Suppressor macrophage treated with lipopolysaccharide for 4 hours (primary cell): ENCODE measurements at regions not wholly inside any gene's neighbourhood (a gene's known extent, or its start where the extent isn't known, plus 50 kb on each side); places are given as distances from the start of the nearest gene placed in this dataset.

Experiments
- DNase-seq: peaks from one replicate; pipeline ENCODE4 v3.0.0-alpha.2; 2020

DNA sequence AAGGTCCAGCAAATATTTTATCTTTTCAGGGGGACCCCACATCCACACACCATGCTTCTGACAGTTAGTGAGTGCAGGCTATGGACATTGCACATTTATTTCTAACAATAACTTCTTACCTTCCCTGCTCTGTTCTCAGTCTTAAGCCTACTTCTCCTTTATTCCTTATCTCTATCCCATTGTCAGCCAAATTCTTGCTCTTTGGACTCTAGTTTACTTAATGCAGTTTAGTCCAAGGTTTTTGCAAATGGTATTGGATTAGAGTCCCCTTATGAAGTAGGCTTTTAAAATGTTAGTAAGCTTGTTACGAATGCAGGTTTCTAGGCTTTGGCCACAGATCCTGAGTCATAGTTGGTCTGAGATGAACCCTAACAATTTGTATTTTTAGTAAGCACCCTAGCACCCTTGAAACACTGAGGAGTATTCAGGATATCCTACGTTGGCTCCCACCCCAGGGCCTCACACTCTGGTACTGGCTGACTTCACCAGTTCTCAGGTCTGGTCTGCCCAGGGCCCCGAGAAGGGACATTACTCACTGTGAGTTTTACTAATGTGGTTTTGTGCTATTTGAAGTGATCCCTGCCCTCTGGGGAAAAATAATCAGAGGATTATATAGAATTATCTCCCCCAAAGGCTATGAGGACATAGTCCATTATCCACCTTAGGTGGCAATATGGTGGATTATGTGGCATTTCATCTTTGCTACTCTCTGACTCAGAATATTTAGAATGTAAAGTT lies 239.5 kb downstream of the TGFB2 start:
- no peak for DNase-seq

- DNase-seq, result no peak
Measured at GRCh38 chr1:218585511-218586184, 240.5 kb downstream of the TGFB2 start.

- DNase-seq, result no peak
Measured at GRCh38 chr1:218587900-218588299, 242.8 kb downstream of the TGFB2 start.

DNA sequence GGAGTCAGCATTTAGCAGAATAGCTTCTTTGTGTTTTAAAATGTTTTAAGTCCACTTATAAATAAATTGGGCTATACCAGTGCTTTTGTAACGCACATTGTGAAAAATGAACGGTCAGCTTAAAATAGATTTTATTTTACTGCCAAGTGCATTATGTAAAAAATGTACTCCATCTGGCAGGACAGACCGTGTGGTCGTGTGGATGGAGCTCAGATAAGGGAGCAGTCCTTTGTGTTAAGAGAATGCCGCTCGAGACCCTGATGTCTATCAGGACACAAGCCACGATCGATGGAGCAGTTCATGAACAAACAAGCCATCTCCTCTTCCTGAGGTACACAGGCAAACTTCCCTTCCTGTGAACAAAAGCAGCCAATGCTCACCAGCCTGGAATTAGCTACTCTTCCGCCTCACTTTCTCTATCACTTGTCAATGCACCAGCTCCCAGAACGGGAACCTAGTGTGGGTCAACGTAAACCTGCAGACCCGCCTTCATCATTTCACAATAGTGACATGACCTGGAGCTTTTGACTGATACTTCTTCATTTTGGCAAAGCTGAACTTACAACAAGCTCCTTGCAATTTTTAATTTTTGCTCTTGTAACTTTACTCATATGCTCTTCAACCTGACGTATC lies 243.5 kb downstream of the TGFB2 start:
- no peak for DNase-seq

DNA sequence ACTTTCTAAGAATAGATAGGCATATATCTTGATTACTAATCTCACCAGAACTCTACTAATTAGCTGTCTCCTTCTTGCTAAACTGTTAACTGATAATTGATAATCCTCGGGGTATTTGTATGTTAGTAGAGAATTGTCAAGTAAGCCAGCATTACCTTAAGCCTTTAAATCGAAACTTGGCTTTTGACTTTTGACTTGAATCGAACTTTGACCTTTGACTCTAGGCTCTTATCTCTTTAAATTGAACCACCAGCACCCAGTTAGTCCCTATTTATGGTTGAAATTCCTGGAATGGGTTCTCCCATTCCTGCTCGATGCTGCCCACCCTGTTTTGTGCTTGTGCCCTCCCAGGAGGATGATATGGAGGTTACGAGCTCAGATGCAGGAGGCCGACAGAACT lies 244.4 kb downstream of the TGFB2 start:
- no peak for DNase-seq

DNA sequence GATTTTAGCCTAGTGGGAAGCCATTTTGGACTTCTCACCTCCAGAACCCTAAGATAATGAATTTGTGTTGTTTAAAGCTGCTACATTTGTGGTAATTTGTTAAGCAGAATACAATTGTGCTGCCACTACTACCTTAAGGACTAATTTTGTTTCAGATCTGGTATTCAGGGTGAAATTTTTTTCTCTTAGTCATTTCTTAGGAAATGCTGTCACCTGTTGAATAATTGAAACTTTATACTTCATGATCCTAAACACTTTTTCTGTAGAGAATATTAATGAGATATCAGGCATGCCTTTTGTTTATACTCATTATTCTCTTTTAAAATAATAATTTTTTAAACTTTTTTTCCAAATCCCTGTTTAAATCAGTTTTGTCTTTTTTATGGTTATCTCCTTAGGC lies 246.8 kb downstream of the TGFB2 start:
- no peak for DNase-seq

DNA sequence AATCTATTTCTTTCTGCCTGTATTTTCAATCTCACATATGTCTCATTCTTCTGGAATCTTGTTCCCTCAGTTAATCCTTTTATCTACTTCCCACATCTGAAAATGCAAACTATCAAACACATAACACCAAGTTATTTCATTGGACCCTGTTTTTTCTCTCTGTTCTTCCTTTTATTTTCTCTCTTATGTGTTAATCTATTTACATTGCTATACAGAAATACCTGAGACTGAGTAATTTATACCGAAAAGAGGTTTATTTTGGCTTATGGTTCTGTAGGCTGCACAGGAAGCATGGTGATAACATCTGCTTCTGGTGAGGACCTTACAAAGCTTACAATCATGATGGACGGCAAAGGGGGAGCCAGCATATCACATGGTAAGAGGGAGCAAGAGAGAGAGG lies 247.6 kb downstream of the TGFB2 start:
- no peak for DNase-seq

DNA sequence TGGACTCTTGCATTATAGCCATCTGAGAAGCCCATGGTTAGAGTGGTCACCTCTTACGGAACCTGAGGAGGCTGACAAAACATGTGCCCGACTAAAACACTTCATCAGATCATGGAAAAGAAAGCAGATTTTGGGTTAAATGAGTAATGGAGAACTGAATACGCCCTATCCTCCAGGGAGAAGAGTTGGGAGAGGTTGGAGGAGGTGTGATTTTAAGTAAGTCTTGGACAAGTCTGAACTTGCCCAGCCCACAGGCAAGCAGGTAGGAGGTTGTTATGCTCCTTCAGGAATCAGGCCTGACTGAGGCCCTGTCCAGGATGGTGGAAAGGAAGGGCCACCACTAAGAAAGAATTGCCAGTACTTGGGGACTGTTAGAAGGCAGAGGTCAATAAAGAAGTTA lies 255.8 kb downstream of the TGFB2 start:
- DNase-seq, result no peak

DNA sequence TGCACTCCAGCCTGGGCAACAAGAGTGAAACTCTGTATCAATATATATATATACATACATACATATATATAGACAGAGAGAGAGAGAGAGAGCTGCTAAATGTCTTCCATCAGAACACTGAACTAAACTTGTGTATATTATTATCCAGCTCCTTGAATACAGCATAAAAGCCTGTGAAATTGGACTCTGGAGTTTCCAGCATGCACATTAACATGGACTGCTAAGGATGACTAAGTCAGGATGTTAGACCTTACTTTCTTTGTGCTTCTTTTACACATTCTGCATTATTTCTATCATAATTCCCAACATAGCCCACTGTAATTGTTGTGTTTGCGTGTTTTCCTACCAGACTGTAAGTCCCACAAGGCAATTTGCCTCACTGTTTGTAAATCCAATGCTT lies 259.1 kb downstream of the TGFB2 start:
- DNase-seq, result no peak

GRCh38 chr1:218611916-218612585 lies 266.9 kb downstream of the TGFB2 start:
- no peak for DNase-seq

DNA sequence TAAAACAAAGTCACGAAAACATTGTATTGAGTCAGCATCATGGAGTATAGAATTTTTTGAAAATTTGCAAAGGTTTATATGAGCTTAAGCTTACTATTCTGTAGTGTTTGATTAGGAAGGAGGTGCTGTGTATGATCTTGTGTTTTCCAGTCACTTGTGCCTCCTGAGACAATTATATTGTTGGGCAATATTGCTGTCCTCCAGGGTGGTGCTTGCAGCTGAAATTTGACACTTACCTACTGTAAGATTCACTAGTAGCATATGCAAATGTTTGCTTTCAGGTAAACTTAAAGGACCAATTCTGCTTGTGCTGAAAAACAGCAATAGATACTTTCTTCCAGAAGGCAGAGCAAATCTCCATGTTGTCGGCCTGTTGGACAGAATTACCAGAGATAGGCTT lies 268.0 kb downstream of the TGFB2 start:
- DNase-seq, result no peak

DNA sequence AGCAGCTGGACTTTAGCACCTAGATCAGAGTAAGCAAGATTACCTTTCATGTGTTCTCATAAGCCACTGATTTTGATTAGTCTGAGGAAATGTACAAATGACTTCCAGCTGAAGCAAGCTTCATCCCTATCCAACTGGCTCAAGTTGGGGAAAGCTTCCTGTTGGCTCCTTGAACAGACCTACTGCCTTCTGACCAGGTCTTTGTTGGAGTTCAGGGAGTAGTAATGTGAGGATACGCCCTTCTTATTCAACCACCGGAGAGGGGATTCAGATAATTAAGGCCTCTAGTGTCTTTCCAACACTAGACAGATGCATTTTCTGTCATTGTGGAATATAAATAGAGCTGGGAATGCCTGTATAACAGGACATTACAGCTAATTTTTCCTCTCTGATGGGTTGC lies 268.9 kb downstream of the TGFB2 start:
- no peak for DNase-seq

- no peak for DNase-seq
Measured at GRCh38 chr1:218616681-218617080, 271.5 kb downstream of the TGFB2 start.

DNA sequence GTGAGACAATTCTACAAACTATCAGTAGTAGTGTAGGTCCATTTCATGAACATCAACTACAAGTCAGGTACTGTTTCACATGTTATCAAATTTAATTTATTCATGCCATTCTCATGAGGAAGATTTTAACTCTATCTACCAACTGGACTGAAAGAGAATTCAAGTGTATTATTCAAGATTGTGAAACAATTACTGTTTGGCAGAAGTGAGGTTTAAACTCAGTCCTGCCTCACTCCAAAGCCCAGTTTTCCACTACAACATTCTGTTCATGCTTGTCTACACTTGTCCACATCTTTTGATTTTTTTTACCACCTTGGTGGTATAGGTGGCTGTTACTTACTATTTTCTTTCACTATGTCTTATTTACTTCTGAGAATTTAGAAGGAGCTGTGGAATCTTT lies 272.9 kb downstream of the TGFB2 start:
- DNase-seq, result no peak

GRCh38 chr1:218620956-218621355 lies 275.8 kb downstream of the TGFB2 start:
- DNase-seq, result no peak

GRCh38 chr1:218624052-218624451 lies 278.9 kb downstream of the TGFB2 start:
- no peak for DNase-seq

- no peak for DNase-seq
Measured at GRCh38 chr1:218625393-218625792, 280.3 kb downstream of the TGFB2 start.

DNA sequence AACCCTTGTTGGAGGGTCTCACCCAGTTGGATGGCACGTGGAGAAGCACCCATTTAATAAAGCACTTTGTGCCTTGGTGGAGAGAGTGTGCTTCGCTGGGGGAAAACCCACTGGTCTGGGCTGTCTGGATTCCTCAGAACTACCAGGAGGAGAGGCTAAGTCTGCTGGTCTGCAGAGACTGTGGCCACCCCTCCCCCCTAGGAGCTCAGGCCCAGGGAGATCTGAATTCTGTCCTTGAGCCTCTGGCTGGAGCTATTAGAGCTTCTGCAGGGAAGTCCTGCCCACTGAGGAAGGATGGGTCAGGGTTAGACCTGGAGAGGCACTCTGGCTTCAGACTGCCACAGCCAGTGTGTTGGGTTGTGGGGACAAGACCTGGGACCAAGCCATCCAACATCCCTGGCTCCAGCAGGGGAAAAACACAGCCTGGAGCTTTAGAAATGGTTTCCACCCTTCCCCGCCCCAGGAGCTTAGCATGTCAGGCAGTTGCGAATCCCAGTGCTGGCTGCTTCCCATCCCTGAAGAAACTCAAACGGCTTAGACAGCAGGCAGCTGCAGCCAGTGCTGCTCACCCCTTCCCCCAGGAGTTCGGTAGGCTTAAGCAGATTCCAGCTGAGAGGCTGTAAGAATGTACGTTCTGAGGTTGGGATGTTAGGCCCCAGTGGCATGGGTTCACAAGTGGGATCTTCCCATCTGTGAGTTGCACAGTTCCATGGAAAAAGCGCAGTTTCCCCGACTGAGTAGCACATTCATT lies 288.3 kb downstream of the TGFB2 start:
- no peak for DNase-seq

DNA sequence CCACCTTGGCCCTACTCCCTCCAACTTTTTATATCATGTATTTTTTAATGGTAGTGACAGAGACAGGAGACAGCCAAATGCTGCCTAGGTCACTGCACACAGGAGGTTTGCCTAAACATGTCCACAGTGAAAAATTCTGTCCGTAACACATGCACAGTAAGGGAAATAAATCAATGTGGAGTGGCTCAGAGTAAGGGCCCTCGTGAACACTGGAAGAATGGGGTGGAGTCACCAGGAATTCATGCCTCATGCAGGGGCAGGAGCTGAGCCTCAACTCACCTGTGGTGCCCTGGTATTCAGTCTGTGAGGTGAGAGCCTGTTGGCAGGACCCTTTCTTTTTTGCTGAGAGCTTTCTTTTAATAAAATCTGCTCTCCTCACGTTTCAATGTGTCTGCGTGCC lies 289.1 kb downstream of the TGFB2 start:
- DNase-seq, result no peak

- DNase-seq, result no peak
Measured at GRCh38 chr1:218636548-218636947, 291.4 kb downstream of the TGFB2 start.

DNA sequence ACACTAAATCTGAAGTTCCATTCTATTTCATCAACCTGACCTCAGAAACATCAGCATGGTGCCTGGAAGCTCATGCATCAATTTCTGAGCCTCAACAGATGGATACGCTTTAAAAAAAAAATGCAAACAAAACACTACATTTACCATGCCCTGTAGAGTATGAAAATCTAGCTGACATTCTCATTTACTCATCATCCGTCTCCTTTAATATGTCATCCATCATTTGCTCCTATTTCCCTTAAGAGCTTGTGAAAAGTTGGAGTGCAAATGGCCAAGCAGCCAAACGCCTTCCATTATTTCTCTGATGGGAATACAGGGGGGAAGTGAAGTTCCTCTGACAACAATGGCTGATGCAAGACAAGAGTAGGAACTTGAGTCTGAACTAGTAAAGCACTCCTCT lies 295.0 kb downstream of the TGFB2 start:
- no peak for DNase-seq

DNA sequence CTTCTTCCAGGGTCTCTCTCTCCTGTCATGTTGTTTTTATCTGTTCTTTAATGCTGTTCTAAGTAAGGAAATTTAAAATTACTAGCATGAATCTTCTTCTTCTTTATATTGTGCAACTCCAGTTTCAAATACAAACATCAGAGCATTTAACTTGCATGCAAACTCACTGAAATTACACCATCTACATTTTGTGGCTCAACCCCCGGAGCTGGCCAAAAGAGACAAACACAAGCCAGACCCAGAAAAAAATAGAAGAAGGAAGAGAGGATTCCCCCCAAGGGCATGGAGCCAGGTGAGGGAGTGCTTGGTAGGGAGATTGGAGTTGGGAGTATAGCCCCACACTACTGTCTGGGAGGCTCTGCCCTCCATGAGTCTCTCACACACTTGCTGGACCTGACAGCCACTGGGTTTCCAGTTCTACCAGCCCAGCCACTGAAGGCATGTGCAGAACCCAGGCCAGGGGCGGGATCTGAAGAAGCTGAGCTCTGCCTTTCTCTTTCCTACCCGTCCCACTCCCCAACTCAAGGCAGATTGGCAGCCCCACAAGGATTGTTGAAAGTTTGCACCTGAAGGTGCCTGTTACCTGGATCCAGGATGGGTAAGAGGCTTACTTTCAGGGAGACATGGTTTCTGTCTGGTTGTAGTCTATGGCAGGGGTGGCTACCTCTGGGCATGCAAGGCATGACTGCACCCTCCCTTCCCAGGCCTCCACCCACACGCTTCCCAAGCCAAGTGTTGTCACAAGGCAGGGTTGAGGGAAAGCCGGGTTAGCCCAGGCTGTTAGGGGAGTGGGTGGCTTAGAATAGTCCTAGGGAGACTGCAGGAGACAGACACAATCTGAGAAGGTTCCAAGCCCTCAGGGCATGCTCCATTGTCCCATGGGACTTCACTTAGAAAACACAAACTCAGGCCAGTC lies 297.2 kb downstream of the TGFB2 start:
- DNase-seq, result no peak
